GM18502 (cell line): ENCODE measurements at regions not wholly inside any gene's neighbourhood (a gene's known extent, or its start where the extent isn't known, plus 50 kb on each side); places are given as distances from the start of the nearest gene placed in this dataset.
"Not testable (repeated sequence)": the region's sequence is repeated elsewhere in the genome, so short reads cannot be mapped to it uniquely, and the experiment has no call there.

Experiments used
- ATAC-seq: cut with Tn5 transposase; IDR thresholded peaks from one replicate; pipeline ENCODE4 v1.9.1; 2021; ENCODE audit warnings: mild to moderate bottlenecking; ENCODE audit not compliant: unreplicated experiment, poor library complexity

- ATAC-seq = no peak
Observed at GRCh38 chr6:165770397-165771082, 107.5 kb upstream of the PDE10A start.

- ATAC-seq = no peak
Observed at GRCh38 chr6:165769884-165770283, 106.8 kb upstream of the PDE10A start.

- peak; percentile 56 for ATAC-seq
Observed at GRCh38 chr6:165769401-165769800, 106.4 kb upstream of the PDE10A start.

- no peak for ATAC-seq
Observed at GRCh38 chr6:165768961-165769360, 105.9 kb upstream of the PDE10A start.

GRCh38 chr6:165767228-165767627 is 104.2 kb upstream of the PDE10A start:
- ATAC-seq = peak; percentile 57

GRCh38 chr6:165766457-165766856 is 103.4 kb upstream of the PDE10A start:
- ATAC-seq = no peak

- ATAC-seq = no peak
Observed at GRCh38 chr6:165766026-165766425, 103.0 kb upstream of the PDE10A start.

GRCh38 chr6:165765256-165765655 is 102.2 kb upstream of the PDE10A start:
- not testable (repeated sequence) for ATAC-seq

- ATAC-seq = no peak
Observed at GRCh38 chr6:165762876-165763275, 99.8 kb upstream of the PDE10A start.

- no peak for ATAC-seq
Observed at GRCh38 chr6:165762125-165762524, 99.1 kb upstream of the PDE10A start.

GRCh38 chr6:165760803-165761185 is 97.8 kb upstream of the PDE10A start:
- no peak for ATAC-seq

GRCh38 chr6:165760126-165760802 is 97.2 kb upstream of the PDE10A start:
- no peak for ATAC-seq

GRCh38 chr6:165758441-165758840 is 95.4 kb upstream of the PDE10A start:
- no peak for ATAC-seq

GRCh38 chr6:165755583-165755982 is 92.5 kb upstream of the PDE10A start:
- no peak for ATAC-seq

GRCh38 chr6:165753506-165753905 is 90.5 kb upstream of the PDE10A start:
- ATAC-seq = no peak

GRCh38 chr6:165752451-165752850 is 89.4 kb upstream of the PDE10A start:
- no peak for ATAC-seq

GRCh38 chr6:165751486-165751885 is 88.4 kb upstream of the PDE10A start:
- no peak for ATAC-seq

GRCh38 chr6:165749163-165749562 is 86.1 kb upstream of the PDE10A start:
- ATAC-seq = no peak

- no peak for ATAC-seq
Observed at GRCh38 chr6:165748390-165748789, 85.3 kb upstream of the PDE10A start.

- ATAC-seq = no peak
Observed at GRCh38 chr6:165747963-165748362, 84.9 kb upstream of the PDE10A start.

- ATAC-seq = no peak
Observed at GRCh38 chr6:165746331-165746730, 83.3 kb upstream of the PDE10A start.

GRCh38 chr6:165745492-165745891 is 82.5 kb upstream of the PDE10A start:
- ATAC-seq = no peak
